GM12874 (cell line): ENCODE measurements at regions not wholly inside any gene's neighbourhood (a gene's known extent, or its start where the extent isn't known, plus 50 kb on each side); places are given as distances from the start of the nearest gene placed in this dataset.
A peak's percentile ranks its signal among the peaks of the same experiment; 100 is the strongest.

ENCODE experiments used
- TF ChIP-seq, protein P1 (sequence below): IDR thresholded peaks from 2 replicates; pipeline ENCODE4 v1.5.1; 2011; ENCODE audit warnings: low read depth, mild to moderate bottlenecking, control low read depth, low read length, moderate library complexity; ENCODE audit not compliant: insufficient read depth

- TF ChIP-seq, protein P1, sequence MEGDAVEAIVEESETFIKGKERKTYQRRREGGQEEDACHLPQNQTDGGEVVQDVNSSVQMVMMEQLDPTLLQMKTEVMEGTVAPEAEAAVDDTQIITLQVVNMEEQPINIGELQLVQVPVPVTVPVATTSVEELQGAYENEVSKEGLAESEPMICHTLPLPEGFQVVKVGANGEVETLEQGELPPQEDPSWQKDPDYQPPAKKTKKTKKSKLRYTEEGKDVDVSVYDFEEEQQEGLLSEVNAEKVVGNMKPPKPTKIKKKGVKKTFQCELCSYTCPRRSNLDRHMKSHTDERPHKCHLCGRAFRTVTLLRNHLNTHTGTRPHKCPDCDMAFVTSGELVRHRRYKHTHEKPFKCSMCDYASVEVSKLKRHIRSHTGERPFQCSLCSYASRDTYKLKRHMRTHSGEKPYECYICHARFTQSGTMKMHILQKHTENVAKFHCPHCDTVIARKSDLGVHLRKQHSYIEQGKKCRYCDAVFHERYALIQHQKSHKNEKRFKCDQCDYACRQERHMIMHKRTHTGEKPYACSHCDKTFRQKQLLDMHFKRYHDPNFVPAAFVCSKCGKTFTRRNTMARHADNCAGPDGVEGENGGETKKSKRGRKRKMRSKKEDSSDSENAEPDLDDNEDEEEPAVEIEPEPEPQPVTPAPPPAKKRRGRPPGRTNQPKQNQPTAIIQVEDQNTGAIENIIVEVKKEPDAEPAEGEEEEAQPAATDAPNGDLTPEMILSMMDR, result no peak
Observed at GRCh38 chr5:82599692-82600091, 321.5 kb upstream of the RPS23 start.

- TF ChIP-seq, protein P1, result no peak
Observed at GRCh38 chr5:82599030-82599429, 320.9 kb upstream of the RPS23 start.

GRCh38 chr5:82597437-82597836, 319.3 kb upstream of the RPS23 start:
- TF ChIP-seq, protein P1, result peak; percentile 25; the same call in 1 of the 2 replicates

DNA sequence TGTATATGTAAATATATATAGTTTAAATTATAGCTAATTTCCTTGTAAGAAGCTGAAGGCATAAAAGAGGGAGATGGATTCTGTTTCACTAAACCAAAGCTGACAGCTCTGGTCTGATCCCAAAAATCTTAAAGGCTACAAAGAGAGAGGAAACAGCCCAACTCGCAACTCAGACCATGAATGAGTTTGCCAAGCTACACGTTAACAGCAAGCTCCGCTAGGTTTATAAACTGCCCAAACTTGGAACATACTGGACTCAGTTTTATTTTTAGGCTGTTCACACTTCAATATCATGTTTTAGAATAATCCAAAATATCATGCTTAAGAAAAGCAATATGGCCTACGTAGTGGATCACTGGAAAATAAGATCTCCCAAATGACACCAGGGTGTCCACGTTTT, 318.3 kb upstream of the RPS23 start:
- TF ChIP-seq, protein P1, result no peak

- TF ChIP-seq, protein P1, result no peak
Observed at GRCh38 chr5:82595113-82595512, 317.0 kb upstream of the RPS23 start.

GRCh38 chr5:82594097-82594496, 315.9 kb upstream of the RPS23 start:
- TF ChIP-seq, protein P1, result no peak

DNA sequence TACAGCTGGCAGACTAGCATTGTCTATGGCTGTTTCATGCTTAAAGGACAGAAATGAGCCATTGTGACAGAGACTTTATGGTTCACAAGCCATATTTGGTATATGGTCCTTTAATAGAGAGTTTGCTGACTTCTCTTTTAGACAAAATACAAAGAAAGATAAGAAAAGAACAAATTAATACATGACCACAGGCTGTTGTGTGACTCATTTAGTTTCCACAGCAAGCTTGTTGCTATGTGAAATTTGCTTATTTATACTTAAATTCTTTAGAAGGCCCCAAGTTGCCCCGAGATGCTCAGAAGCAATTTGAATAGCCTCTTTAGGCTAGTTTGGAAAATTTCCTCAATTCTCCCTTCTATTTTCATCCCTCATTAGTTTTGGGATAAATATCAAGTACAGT, 315.3 kb upstream of the RPS23 start:
- TF ChIP-seq, protein P1, result no peak
